HCT116 (cell line): ENCODE measurements at regions not wholly inside any gene's neighbourhood (a gene's known extent, or its start where the extent isn't known, plus 50 kb on each side); places are given as distances from the start of the nearest gene placed in this dataset.

Experiments used
- CBX3 ChIP-seq: IDR thresholded peaks from 2 replicates; pipeline ENCODE4 v1.6.1; 2012; ENCODE audit warnings: low read depth
- CTCF ChIP-seq, 3 experiments: fragments of 200-600 bp in 1 of 3; sonication (generic) in 1 of 3; IDR thresholded peaks in 2 of 3; conservative IDR thresholded peaks in 1 of 3; 2 replicates each; pipeline ENCODE4 v1.5.1; 2012 to 2017; ENCODE audit warnings: low read depth in 2 of 3, low read length in 2 of 3, antibody characterized with exemption in 1 of 3, borderline replicate concordance in 1 of 3, control low read depth in 1 of 3, mild to moderate bottlenecking in 1 of 3, mixed read lengths in 1 of 3, mixed run types in 1 of 3, moderate library complexity in 1 of 3; ENCODE audit not compliant: insufficient read depth in 1 of 3
- EGR1 ChIP-seq: IDR thresholded peaks from 2 replicates; pipeline ENCODE4 v1.6.1; 2012; ENCODE audit warnings: low read depth
- MAX ChIP-seq: IDR thresholded peaks from 2 replicates; pipeline ENCODE4 v1.6.1; 2012
- POLR2A ChIP-seq: IDR thresholded peaks from 2 replicates; pipeline ENCODE4 v1.7.0; 2011; ENCODE audit warnings: borderline replicate concordance; ENCODE audit not compliant: insufficient read depth, insufficient read length; ENCODE audit errors: extremely low read depth
- POLR2AphosphoS5 ChIP-seq: IDR thresholded peaks from 2 replicates; pipeline ENCODE4 v1.6.1; 2011; ENCODE audit warnings: mild to moderate bottlenecking, low read depth, low read length, moderate library complexity
- RAD21 ChIP-seq: IDR thresholded peaks from 2 replicates; pipeline ENCODE4 v1.6.1; 2012; ENCODE audit warnings: low read depth, mild to moderate bottlenecking
- REST ChIP-seq: IDR thresholded peaks from 2 replicates; pipeline ENCODE4 v1.6.1; 2012; ENCODE audit warnings: low read depth

- TF ChIP-seq POLR2A, result no peak
- TF ChIP-seq POLR2AphosphoS5, result no peak
- no peak for TF ChIP-seq EGR1
- no peak for TF ChIP-seq RAD21
- TF ChIP-seq CBX3, result no peak
- TF ChIP-seq CTCF (IDR thresholded peaks at IDR 0.05 in 2 of 3, conservative IDR thresholded peaks at IDR 0.05 in 1 of 3; ENCODE audit: borderline replicate concordance in 1 of 3, insufficient read depth in 1 of 3, low read depth in 2 of 3, low read length in 2 of 3), result no peak
- TF ChIP-seq REST, result no peak
- no peak for TF ChIP-seq MAX
Measured at GRCh38 chr15:47990821-47991220, 130.0 kb upstream of the SLC24A5 start.
